Activated CD8-positive, alpha-beta memory T cell treated with anti-CD3 and anti-CD28 coated beads for 36 hours (primary cell): ENCODE measurements at regions not wholly inside any gene's neighbourhood (a gene's known extent, or its start where the extent isn't known, plus 50 kb on each side); places are given as distances from the start of the nearest gene placed in this dataset.

Experiments used
- CTCF ChIA-PET: fragments of 350-600 bp; sonication (Branson Sonifier 250); formaldehyde crosslinking; loops from one replicate; lab custom pipeline; 2021; ENCODE audit warnings: antibody characterized with exemption; lab: Charles Lee
- POLR2A ChIA-PET: fragments of 350-600 bp; sonication (Branson Sonifier 250); formaldehyde crosslinking; loops from one replicate; lab custom pipeline; 2021; ENCODE audit warnings: antibody characterized with exemption; lab: Charles Lee

DNA sequence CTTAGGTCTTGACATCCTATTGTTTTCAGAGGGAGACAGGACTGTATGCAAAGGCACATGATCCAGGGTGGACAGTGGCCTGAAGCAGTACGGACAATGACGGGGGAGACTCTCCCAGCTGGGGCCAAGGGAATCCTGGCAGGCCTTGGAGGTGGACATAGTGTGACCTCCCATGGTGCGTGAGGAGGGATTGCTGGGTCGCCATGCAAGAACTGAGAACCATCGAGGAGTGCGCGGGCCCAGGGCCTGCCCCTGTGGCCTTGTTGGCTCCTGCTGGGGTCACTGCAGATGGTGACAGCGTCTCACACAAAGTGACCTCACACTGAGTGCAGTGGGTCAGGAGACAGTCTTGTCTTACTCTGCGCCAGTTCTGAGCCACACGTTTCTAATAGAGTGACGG is 192.4 kb downstream of the GADD45G start:
- POLR2A ChIA-PET: no interaction called here

DNA sequence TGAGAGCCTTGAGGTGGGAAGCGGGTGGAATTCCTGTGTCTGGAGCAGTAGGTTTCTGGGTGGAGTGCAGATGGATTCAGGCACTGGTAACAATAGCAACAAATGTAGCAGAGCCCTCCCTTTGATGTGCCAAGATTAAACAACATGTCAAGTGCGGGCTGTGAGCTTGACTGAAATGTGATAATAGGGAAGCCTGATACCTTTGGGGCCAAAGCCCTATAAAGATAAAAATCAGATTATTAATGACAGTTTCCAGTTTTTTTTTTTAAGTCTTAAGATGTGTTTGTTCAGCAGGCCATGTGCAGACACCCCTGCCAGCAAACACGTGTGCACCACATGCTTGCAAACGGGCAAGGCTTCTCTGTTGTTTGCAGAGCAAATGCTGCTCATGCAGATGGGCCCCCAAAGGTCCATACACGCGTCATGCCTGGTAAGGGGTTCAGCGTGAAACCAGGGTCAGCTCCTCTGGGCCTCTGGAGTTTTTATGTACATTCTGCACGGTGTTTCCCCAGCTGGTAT is 193.2 kb downstream of the GADD45G start:
- ChIA-PET CTCF (no interaction called here), POLR2A (no interaction called here)

More for the DNA sequence above, 192.4 kb downstream of the GADD45G start:
- CTCF ChIA-PET: no interaction called here

DNA sequence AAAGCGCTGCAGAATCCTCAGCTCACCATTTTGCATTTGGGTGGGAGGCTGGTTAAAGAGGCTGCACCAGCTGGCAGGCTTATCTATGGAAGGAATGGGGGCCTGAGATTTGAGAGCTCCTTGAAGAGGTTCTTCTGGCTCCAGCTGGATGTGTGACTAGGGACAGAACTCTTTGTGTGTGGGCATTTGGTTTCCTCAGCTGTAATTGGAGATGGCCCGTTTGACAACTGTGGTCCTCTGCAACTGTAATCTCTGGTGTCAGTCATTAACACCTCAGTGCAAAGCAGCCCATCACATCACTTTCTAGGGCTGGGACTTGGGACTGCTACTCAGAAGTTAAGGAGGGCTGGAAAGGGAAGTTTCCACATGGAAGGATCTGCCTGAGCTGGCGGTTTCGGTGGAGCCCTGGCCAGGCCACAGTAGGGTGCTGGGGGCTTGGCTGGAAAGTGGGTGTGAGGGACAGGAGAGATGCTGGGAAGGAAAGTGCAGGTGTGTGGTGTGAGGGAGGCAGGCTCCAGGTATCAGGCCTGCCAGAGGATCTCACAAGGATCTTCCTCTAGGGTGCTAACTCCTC is 193.8 kb downstream of the GADD45G start:
- CTCF ChIA-PET: no interaction called here
- POLR2A ChIA-PET: no interaction called here

DNA sequence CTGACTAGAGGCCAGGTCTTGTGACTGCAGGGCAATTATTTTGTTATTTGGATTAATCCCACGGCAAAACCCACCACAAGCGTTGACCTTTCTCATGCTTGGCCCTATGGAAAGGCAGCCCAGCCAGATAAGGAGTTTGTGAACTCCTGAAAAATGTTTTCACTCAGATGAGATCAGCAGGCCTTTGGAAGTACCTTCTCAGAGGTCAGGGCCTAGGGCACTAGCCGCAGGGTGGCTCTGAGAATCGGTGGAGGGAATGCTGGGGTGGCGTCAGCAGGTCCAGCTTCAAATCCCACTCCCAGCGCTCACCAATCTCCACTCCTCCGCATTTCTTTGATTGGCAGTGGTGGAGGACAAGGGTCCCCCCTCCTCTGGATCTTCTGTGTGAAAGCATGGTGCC is 194.4 kb downstream of the GADD45G start:
- POLR2A ChIA-PET: no interaction called here
- CTCF ChIA-PET: no interaction called here

DNA sequence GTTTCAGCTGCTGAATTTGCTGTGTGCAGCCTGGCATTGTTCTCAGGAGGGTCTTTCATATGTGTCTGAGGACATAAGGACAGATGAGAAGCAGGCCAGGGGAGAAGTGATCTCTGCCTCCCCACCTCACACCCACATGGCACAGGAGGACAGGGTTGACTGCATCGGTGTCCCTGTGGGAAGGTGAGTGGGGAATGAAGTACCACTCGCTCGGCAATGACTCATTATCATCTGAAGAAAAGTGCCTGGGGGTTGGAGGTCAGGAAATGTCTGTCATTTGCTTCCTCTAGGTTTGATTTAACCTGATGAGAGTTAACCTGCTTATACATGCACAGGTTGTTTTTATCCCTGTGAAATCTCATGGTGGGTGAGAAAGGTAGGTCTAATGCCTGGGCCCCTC is 195.0 kb downstream of the GADD45G start:
- CTCF ChIA-PET: no interaction called here
- POLR2A ChIA-PET: no interaction called here

DNA sequence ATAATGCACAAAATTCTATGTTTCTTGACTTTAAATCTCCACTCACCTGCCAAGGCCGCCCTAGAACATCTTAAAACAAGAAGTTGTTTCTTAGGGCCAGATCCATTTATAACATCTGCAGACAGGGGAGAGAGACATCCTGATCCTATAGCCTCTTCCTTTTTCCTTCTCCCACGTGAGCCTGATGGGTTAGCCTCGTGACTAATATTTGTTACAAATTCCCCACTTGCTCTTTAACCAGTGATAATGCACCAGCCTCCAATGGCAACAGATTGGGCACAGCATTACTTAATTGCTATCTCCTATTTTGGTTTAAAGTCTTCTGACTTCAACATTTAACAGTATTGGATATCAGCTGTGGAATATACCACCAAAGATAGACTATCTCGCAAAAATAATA is 196.5 kb downstream of the GADD45G start:
- ChIA-PET CTCF (no interaction called here), POLR2A (no interaction called here)

DNA sequence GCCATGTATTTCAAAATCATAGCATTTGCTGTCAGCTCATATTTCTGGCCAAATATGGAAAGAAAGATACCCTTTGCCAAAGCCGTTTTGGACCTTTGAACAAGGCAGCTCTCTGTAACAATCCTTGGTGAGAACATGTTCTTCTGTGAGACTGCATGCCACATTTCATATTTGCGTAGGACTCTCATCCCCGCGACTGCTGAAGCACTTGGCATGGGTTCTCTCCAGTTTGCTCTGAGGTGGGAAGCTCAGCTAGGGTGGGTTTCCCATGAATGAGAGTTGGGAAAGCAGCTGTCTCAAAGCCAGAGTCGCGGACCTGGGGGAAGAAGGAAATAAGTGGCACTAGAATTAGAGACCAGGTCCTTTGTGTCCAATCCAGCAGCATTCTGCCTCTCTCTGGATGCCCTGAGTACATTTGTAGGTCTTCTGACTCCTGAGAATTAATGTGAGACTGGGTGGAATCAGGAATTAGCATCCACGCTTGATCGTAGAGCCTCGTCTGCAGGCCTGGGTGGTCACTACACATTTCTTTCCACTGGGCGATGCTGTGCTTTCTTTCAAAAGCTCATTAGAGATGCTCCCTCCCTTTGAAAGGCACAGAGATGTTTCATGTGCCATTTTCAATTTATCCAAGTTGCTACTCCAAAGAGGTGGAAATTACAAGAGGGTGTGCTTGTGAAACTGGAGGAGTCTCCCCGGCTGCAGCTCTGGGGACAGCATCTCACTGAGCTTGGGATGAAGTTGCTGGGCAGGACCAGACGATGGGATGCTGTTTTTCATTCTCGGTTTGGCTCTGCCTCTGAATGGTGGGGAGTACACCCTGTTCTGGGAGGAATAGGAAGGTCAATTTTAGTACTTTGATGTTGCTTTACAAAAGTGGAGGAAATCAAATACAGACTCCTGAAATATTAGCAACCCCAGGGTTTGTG is 197.2 kb downstream of the GADD45G start:
- CTCF ChIA-PET: interaction anchor here (1.1 kb wide), 1 partner anchor 199 kb away, joined by 3 read pairs; no protein-coding TSS in a partner anchor
- POLR2A ChIA-PET: no interaction called here

DNA sequence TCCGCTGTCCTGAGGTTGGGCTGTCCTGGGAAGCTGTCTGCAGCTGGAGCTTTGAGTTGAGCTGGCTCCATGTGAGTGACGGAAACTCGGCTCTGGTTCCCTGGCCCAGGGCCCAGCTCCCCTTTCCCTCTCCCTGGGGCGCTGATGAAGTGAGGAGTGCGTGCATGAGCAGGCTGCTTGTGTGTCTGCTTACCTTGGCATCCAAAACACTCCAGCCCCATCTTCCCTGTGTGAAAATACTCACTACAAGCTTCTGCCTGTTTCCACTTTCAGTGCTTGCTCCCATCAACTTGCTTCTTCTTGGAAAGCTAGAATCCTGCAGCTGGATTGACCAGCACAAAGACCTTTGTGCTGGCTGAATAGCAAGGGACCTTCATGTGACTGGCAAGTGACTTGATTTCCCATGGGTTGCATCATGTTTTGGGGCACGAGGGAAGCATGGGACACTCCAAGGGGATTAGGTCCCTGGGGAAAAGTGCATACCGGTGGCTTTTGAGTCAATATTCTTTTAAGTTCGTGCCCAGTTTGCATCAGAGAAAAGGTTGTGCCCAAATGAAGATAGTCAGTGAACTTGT is 198.1 kb downstream of the GADD45G start:
- ChIA-PET POLR2A (no interaction called here), CTCF (interaction anchor here (1.1 kb wide), 1 partner anchor 200 kb away, joined by 3 read pairs; no protein-coding TSS in a partner anchor)

DNA sequence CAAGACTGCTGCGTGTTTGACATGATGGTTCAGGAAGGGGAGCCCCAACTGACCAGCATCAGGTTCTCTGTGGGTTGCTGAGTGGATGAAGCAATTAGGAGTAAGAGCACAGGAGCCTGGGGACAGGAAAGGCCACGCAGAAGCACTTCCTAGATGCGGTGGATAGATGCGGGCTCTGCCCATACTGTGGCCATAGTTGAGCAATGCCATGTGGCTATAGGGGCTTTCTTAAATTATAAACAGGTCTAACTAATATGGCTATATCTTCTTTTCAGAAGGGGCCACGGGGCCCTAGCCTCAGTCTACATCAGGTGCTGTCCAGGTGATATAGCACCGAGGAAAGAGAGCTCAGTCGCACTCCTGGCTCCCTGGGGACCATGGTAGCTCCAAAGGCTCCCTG is 198.6 kb downstream of the GADD45G start:
- POLR2A ChIA-PET: no interaction called here
- CTCF ChIA-PET: interaction anchor here (1.1 kb wide), 1 partner anchor 205 kb away, joined by 3 read pairs; no protein-coding TSS in a partner anchor

DNA sequence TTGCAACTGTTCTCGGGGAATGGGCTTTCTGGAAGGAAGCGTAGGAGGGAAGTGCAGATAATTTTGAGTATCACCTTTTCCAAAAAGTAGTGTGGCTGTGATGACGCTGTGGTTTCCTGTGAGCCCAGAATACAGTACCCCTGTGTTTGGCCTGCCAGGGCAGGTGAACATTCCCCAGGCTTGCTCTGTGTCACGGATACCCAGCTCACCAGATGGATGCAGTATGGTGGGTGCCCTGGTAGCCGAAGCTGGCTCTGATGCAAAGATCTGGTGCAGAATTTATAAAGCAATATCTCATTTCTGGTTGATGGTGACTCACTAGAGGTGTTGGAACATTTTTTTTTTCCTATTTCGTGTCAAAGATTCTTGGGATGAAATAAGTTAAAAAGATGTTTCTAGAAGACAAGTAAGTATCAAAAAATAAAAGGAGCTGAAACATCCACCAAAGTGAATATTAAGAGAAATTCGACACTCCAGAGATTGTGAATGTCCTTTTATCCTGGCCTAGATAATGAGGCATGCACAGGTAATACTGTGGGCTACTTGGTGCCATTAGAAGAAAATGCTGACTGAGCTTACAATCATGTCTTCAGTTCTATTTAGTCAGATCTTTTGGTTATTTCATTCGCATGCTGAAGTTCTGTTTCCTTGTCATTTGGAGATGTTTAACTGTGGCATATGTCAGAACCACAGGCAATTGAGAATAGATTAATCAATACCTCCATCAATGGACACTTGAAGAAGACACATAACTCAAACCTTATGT is 200.1 kb downstream of the GADD45G start:
- CTCF ChIA-PET: no interaction called here
- POLR2A ChIA-PET: no interaction called here

DNA sequence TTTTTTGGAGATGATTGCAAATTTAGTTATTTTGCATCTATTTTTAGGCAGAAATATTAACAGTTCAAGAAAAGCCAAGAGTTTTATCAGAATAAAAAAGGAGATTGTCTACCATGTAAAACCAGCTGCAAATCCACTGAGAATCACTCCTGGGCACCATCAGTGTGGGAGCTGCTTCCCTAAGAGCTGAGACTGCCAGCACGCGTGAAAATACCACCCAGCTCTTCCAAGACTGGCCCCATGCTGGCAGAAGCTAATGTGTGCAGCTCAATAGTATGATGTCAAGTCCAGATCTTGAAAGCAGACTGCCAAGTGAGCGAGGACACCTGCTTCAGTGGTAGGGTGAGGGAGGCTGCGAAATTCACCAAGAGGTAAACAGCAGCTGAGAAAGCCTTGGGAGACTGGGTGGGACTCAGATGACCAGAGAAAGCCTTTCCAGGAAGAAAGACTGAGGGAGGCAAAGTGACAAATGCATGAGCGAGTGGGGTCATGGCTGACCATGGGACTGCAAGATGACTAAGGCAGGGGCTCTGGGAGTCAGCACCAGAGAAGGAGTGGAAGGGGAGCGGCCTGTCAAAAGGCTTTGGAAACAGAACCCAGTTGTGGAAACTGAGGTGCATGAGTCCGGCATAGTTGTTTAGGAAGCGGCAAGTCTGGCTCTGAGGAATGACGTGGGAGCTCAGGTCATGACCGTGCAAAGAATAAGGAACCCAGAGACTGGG is 200.9 kb downstream of the GADD45G start:
- ChIA-PET POLR2A (no interaction called here), CTCF (no interaction called here)

DNA sequence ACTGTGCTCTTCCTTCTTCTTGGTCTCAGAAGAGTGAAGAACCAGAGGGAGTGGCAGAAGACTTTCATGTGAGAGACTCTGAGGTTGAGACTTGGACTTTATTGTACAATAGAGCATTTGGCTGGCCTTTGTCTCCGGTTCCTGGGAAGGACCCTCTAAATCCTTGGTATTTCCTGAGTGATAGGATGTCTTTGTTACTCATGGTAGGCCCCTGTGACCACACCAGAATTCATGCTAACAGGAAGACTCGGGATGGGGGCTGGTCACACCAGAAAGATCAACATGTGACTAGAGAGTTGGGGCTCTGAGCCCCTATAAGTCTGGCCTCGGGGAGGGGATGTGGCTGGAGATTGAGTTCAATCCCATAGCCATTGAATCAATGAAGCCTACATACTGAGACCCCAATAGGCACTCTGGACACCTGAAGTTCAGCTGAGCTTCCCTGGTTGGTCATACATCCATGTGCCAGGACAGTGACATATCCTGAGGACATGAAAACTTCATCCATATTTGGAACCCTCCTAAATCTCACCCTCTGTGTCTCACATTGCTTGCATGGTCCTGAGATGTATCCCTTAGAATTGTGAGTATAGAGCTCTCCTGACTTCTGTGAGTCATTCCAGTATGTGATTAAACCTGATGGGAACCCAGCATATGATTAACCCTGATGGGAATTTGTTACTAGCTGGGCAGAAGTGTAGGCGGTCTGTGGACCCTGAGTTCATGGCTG is 201.7 kb downstream of the GADD45G start:
- ChIA-PET POLR2A (no interaction called here), CTCF (no interaction called here)

DNA sequence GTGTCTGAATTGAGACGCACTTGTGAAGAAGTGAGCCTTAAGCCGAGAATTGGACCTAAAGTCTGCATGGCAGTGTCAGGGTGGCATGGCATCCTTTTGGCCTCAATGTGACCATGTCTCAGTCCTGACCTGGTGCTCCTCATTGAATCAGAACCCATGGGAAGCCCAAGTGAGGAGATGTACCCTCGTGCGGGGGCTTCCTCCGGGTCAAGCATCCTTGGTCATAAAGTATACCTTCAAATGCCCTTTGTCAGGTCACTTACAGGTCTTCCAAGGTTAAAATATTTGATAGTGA is 202.2 kb downstream of the GADD45G start:
- ChIA-PET POLR2A (no interaction called here), CTCF (no interaction called here)

DNA sequence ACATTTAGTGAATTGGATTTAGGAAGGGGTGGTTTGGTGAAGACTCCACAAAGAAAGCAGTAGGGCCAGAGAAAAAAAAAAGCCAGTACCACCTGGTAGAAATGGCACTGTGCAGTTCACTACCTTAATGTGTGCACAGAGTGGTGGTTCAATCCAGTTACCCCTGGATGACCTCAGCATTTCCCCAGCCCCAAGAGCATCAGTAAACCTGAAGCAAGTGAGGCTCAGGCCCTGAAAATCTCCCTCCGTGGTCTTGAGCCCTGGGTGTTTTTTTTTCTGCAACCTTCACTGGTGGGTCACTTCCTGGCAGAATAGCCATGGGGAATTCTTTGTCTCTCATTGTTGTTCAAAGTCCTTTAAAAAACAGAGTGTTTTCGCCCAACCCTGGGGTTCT is 202.9 kb downstream of the GADD45G start:
- CTCF ChIA-PET: no interaction called here
- POLR2A ChIA-PET: no interaction called here

DNA sequence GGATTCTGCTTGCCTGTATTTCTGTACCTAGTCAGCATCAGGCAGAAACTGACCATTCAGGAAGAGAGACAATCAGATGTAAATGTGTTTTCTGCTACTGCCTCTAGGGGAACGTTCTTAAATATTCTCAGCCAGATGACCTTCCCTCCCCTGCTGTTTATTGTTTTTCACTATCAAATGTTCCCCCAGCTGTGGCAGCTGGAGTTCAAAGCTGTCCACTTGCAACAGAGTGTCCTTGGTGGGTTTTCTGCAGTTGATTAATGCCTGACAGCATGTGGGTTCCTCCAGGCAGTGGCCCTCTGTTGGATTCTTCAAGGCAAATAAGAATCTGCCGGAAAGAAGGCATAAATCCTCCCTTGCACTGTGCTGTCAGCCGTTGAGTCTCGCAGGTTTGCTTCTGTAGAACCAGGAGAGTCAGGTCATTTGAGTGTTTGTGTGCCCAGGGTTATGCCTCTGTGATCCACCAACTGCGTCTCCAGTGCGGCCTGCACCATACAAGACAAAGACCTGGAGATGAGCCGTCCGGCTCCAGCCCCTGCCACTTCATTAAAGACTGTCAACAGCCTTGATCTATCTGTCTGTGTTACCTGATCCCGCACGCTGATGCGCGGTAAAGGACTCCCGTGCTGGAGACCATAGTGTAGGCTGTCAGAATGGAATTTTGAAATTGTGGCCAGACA is 203.4 kb downstream of the GADD45G start:
- POLR2A ChIA-PET: no interaction called here
- CTCF ChIA-PET: no interaction called here

DNA sequence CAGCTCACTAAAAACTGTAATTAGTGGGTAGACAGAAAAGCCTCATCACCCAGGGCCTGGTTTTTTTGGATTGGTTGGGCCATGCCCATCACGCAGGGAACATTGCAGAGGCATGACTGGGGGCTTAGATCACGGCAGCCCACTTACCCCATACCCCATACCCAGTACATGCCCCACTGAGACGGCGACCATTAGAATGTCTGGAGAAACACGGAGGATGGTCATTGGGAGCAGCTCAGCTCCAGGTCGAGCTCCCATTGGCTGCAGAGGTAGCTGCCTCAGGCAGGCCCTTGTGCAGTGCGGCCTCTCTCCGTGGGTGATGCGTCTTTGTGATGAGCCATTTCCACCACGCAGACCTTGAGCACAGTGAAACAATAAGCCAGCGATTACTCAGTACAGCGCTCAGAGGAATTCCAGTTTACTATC is 204.0 kb downstream of the GADD45G start:
- POLR2A ChIA-PET: no interaction called here
- CTCF ChIA-PET: no interaction called here

DNA sequence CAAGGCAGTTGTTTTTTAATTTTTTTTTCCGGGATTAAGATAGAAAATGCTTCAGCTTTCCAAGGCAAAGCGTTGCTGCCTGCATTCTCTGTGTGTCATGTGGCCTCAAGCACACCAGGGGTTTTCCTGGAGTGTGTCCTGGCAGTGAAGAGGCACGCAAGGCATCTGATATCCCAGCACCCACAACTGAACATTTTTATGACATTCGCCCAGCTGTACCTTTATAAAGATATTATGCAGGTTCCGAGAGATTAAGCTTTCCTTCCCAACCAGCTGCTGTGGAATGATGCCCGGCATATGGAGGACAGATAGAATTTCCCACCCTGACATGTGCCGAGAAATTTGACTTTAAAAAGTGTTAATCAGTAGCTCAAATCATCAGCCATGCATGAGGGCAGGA is 205.6 kb downstream of the GADD45G start:
- CTCF ChIA-PET: no interaction called here
- POLR2A ChIA-PET: no interaction called here

DNA sequence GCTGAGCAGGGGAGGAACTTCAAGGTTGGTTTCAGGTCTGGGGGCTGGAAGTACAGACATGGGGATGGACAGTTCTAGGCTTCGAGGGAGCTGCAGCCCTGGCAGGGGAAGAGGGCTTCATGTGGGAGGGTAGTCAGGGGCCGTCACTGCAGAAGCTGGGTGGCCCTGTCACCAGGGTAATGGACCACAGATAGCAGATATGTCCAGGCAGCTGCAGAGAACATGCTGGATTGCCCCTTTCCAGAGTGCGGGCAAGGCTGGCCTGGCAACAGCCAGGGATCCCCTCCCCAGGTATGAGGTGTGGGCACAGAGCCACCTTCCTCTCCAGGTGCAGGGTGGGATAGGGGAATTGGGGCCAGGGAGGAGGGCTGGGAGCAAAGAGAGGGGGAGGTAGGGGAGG is 206.5 kb downstream of the GADD45G start:
- POLR2A ChIA-PET: no interaction called here
- CTCF ChIA-PET: no interaction called here
